H1 (cell line): ENCODE measurements at regions not wholly inside any gene's neighbourhood (a gene's known extent, or its start where the extent isn't known, plus 50 kb on each side); places are given as distances from the start of the nearest gene placed in this dataset.

Experiments used
- CTCF ChIA-PET: fragments of 300-600 bp; sonication (Branson Sonifier 250); formaldehyde crosslinking; loops from one replicate; lab custom pipeline; 2021; ENCODE audit not compliant: partially characterized antibody; lab: Charles Lee
- POLR2A ChIA-PET: fragments of 300-600 bp; sonication (Branson Sonifier 250); formaldehyde crosslinking; loops from one replicate; lab custom pipeline; 2021; ENCODE audit warnings: inconsistent platforms; ENCODE audit not compliant: partially characterized antibody; lab: Charles Lee
- DNase-seq, 2 experiments: peaks; one replicate each; pipeline versions ENCODE4 v3.0.0 to v3.0.0-alpha.2; 2010 to 2022; ENCODE audit warnings: low spot score in 2 of 2, low read depth in 1 of 2, mixed read lengths in 1 of 2
- FAIRE-seq: peaks from 2 replicates; lab custom pipeline; 2011; peaks lifted over from hg19 to GRCh38; lab: Jason Lieb, UNC
- H2AFZ ChIP-seq: 2 replicates; pipeline ENCODE4 v1.8.1; 2012; ENCODE audit warnings: low read length, inconsistent platforms
- H2AK5ac ChIP-seq: 2 replicates; pipeline ENCODE4 v1.6.1; 2013; ENCODE audit warnings: low read depth, low read length
- H2BK120ac ChIP-seq: replicated peaks from 2 replicates; pipeline ENCODE3; 2013; ENCODE audit warnings: low read depth, low read length, inconsistent platforms
- H2BK12ac ChIP-seq: 2 replicates; pipeline ENCODE4 v1.6.1; 2013; ENCODE audit warnings: low read depth, low read length
- H2BK15ac ChIP-seq: 2 replicates; pipeline ENCODE4 v1.6.1; 2013; ENCODE audit warnings: low read length
- H2BK20ac ChIP-seq: 2 replicates; pipeline ENCODE4 v1.6.1; 2013; ENCODE audit warnings: low read length
- H2BK5ac ChIP-seq: 2 replicates; pipeline ENCODE4 v1.6.1; 2013; ENCODE audit warnings: low read depth, low read length
- H3K14ac ChIP-seq: 2 replicates; pipeline ENCODE4 v1.6.1; 2013; ENCODE audit warnings: inconsistent platforms; ENCODE audit not compliant: insufficient read length
- H3K18ac ChIP-seq: 2 replicates; pipeline ENCODE4 v1.6.1; 2013; ENCODE audit warnings: low read length; ENCODE audit errors: extremely low read depth
- H3K23ac ChIP-seq: 2 replicates; pipeline ENCODE4 v1.6.1; 2013; ENCODE audit warnings: inconsistent platforms; ENCODE audit not compliant: insufficient read length
- H3K23me2 ChIP-seq: 2 replicates; pipeline ENCODE4 v1.6.1; 2013; ENCODE audit warnings: low read depth, low read length
- H3K27ac ChIP-seq: 2 replicates; pipeline ENCODE4 v1.6.1; 2011; ENCODE audit warnings: low read depth, low read length, inconsistent platforms
- H3K27me3 ChIP-seq, 4 experiments: replicated peaks in 1 of 4; 1 replicate in 1 of 4; 2 replicates in 3 of 4; pipeline versions ENCODE4 v1.6.1 to v1.8.1; 2011 to 2013; ENCODE audit warnings: low read length in 3 of 4, mild to moderate bottlenecking in 3 of 4, inconsistent platforms in 2 of 4, mixed read lengths in 2 of 4, moderate library complexity in 1 of 4; ENCODE audit not compliant: control insufficient read depth in 3 of 4, insufficient read depth in 3 of 4; ENCODE audit errors: extremely low read depth in 1 of 4
- H3K36me3 ChIP-seq, 4 experiments: 2 replicates each; pipeline versions ENCODE4 v1.6.1 to v1.8.1; 2011 to 2013; ENCODE audit warnings: mild to moderate bottlenecking in 4 of 4, low read length in 3 of 4, moderate library complexity in 2 of 4, control low read depth in 1 of 4, inconsistent platforms in 1 of 4; ENCODE audit not compliant: insufficient read depth in 4 of 4, control insufficient read depth in 2 of 4
- H3K4ac ChIP-seq: replicated peaks from 2 replicates; pipeline ENCODE3; 2013; ENCODE audit warnings: low read length, low read depth, mixed read lengths, inconsistent platforms; ENCODE audit not compliant: insufficient read length
- H3K4me1 ChIP-seq, 4 experiments: replicated peaks in 1 of 4; 1 replicate in 1 of 4; 2 replicates in 3 of 4; pipeline versions ENCODE4 v1.6.1 to v1.8.1; 2011 to 2013; ENCODE audit warnings: low read length in 3 of 4, inconsistent platforms in 2 of 4, mixed read lengths in 1 of 4; ENCODE audit not compliant: insufficient read depth in 4 of 4, control insufficient read depth in 3 of 4
- H3K4me2 ChIP-seq, 2 experiments: 2 replicates each; pipeline versions ENCODE4 v1.6.1 to v1.8.1; 2011 to 2013; ENCODE audit warnings: low read depth in 2 of 2, low read length in 2 of 2, control low read depth in 1 of 2, inconsistent platforms in 1 of 2, mild to moderate bottlenecking in 1 of 2; ENCODE audit not compliant: insufficient read depth in 1 of 2
- H3K4me3 ChIP-seq, 4 experiments: fragments of 200-600, 300-600 bp in 1 of 4; sonication (generic), shearing (Covaris generic), sonication (Bioruptor Twin) in 1 of 4; 2 replicates each; pipeline versions ENCODE4 v1.5.1 to v1.8.1; 2011 to 2016; ENCODE audit warnings: low read length in 4 of 4, low read depth in 3 of 4, control low read depth in 2 of 4, inconsistent platforms in 2 of 4, mild to moderate bottlenecking in 2 of 4, mixed read lengths in 1 of 4, moderate library complexity in 1 of 4; ENCODE audit not compliant: insufficient read depth in 2 of 4; ENCODE audit errors: extremely low read depth in 1 of 4
- H3K56ac ChIP-seq: replicated peaks from 2 replicates; pipeline ENCODE3; 2013; ENCODE audit warnings: low read depth, mild to moderate bottlenecking, mixed read lengths, low read length, inconsistent platforms; ENCODE audit not compliant: insufficient read length
- H3K79me1 ChIP-seq: 2 replicates; pipeline ENCODE4 v1.6.1; 2013; ENCODE audit warnings: low read depth, low read length, control low read depth
- H3K79me2 ChIP-seq, 2 experiments: 2 replicates each; pipeline versions ENCODE4 v1.6.1 to v1.8.1; 2012 to 2013; ENCODE audit warnings: low read length in 2 of 2, mild to moderate bottlenecking in 2 of 2, inconsistent platforms in 1 of 2; ENCODE audit not compliant: insufficient read depth in 2 of 2, control insufficient read depth in 1 of 2
- H3K9ac ChIP-seq, 4 experiments: replicated peaks in 1 of 4; 1 replicate in 1 of 4; 2 replicates in 3 of 4; pipeline versions ENCODE4 v1.6.1 to v1.8.1; 2011 to 2013; ENCODE audit warnings: low read depth in 3 of 4, low read length in 3 of 4, control low read depth in 2 of 4, mild to moderate bottlenecking in 2 of 4, moderate library complexity in 2 of 4, inconsistent platforms in 1 of 4; ENCODE audit errors: extremely low read depth in 1 of 4
- H3K9me3 ChIP-seq, 2 experiments: 2 replicates each; pipeline versions ENCODE4 v1.6.1 to v1.8.1; 2012 to 2013; ENCODE audit warnings: mild to moderate bottlenecking in 2 of 2, moderate library complexity in 2 of 2, control low read depth in 1 of 2, inconsistent platforms in 1 of 2, low read depth in 1 of 2, low read length in 1 of 2, mixed read lengths in 1 of 2; ENCODE audit not compliant: insufficient read depth in 2 of 2
- H4K20me1 ChIP-seq, 2 experiments: replicated peaks in 1 of 2; 2 replicates each; pipeline versions ENCODE3 to v1.8.1; 2011 to 2013; ENCODE audit warnings: inconsistent platforms in 2 of 2, low read length in 2 of 2, mild to moderate bottlenecking in 1 of 2; ENCODE audit not compliant: insufficient read depth in 2 of 2, control insufficient read depth in 1 of 2
- H4K5ac ChIP-seq: 2 replicates; pipeline ENCODE4 v1.6.1; 2013; ENCODE audit warnings: low read length, low read depth, mixed read lengths, inconsistent platforms; ENCODE audit not compliant: insufficient read length
- H4K8ac ChIP-seq: 2 replicates; pipeline ENCODE4 v1.8.0; 2013; ENCODE audit warnings: mild to moderate bottlenecking, moderate library complexity, low read length, inconsistent platforms; ENCODE audit not compliant: insufficient read depth; ENCODE audit errors: extremely low read depth
- H4K91ac ChIP-seq: replicated peaks from 2 replicates; pipeline ENCODE3; 2013; ENCODE audit warnings: low read length, mixed read lengths, inconsistent platforms; ENCODE audit not compliant: insufficient read length
- BCL11A ChIP-seq, 2 experiments: IDR thresholded peaks; one replicate each; pipeline ENCODE4 v1.6.1; 2011; ENCODE audit warnings: low read depth in 2 of 2, low read length in 2 of 2, mild to moderate bottlenecking in 2 of 2
- CTBP2 ChIP-seq: IDR thresholded peaks from 2 replicates; pipeline ENCODE4 v1.7.0; 2011; ENCODE audit warnings: borderline replicate concordance, mild to moderate bottlenecking, moderate library complexity, mixed read lengths, low read length; ENCODE audit not compliant: insufficient read depth, insufficient read length
- E2F6 ChIP-seq: IDR thresholded peaks from 2 replicates; pipeline ENCODE4 v1.6.1; 2012; ENCODE audit warnings: inconsistent platforms
- EGR1 ChIP-seq: IDR thresholded peaks from 2 replicates; pipeline ENCODE4 v1.6.1; 2011; ENCODE audit warnings: low read depth, low read length, borderline replicate concordance
- JUND ChIP-seq: IDR thresholded peaks from 2 replicates; pipeline ENCODE4 v1.6.1; 2011; ENCODE audit warnings: mild to moderate bottlenecking, improper control_type of control experiment, low read length
- MAX ChIP-seq: IDR thresholded peaks from 2 replicates; pipeline ENCODE4 v1.6.1; 2012; ENCODE audit warnings: inconsistent platforms
- RFX5 ChIP-seq: IDR thresholded peaks from 2 replicates; pipeline ENCODE4 v1.6.1; 2011; ENCODE audit warnings: low read depth, low read length, improper control_type of control experiment, borderline replicate concordance
- SIRT6 ChIP-seq: IDR thresholded peaks from one replicate; pipeline ENCODE4 v1.7.1; 2012; ENCODE audit warnings: low read length, inconsistent platforms
- TCF12 ChIP-seq: IDR thresholded peaks from 2 replicates; pipeline ENCODE4 v1.6.1; 2011; ENCODE audit warnings: low read depth, mild to moderate bottlenecking, low read length
- YY1 ChIP-seq: IDR thresholded peaks from 2 replicates; pipeline ENCODE4 v1.6.1; 2011; ENCODE audit warnings: low read depth, mild to moderate bottlenecking, low read length
- WGBS, 2 experiments: shearing (Covaris generic) in 1 of 2; methylation state at CpG; one replicate each; pipeline versions ENCODE4 v1.1.6 to v1.1.7; 2013 to 2015; ENCODE audit warnings: low lambda C conversion rate in 2 of 2, mixed read lengths in 2 of 2, inconsistent platforms in 1 of 2, low coverage in 1 of 2, missing lambda C conversion rate in 1 of 2; ENCODE audit not compliant: insufficient replicate concordance in 2 of 2, insufficient coverage in 1 of 2, insufficient read length in 1 of 2; ENCODE audit errors: extremely low coverage in 1 of 2, missing lambda C conversion rate in 1 of 2; 5-methylcytosine and 5-hydroxymethylcytosine counted together

- peak overlapping the region; percentile 68 for H4K5ac ChIP-seq
- H2BK12ac ChIP-seq = peak overlapping the region; percentile 95
- no peak overlapping the region for H3K23ac ChIP-seq
- H3K4ac ChIP-seq = peak overlapping the region; percentile 84
- peak overlapping the region; percentile 52 for H2BK120ac ChIP-seq
- no peaks in the 10 kb centered on the region for H3K27me3 ChIP-seq
- no peaks in the 10 kb centered on the region for H3K79me1 ChIP-seq
- peak overlapping the region; percentile 19; the same call in 1 of the 2 replicates for H2BK15ac ChIP-seq
- DNase-seq (peak; percentile 49 to 83), FAIRE-seq (peak; percentile 84)
- H2BK5ac ChIP-seq = peak overlapping the region; percentile 84
- peak overlapping the region; percentile 57; the same call in 1 of the 2 replicates for H2AK5ac ChIP-seq
- peaks cover 2% of the 10 kb centered on the region; the same call in 1 of the 2 replicates for H3K23me2 ChIP-seq
- H3K36me3 ChIP-seq = no peaks in the 10 kb centered on the region
- ChIA-PET CTCF (interaction anchor here (0.7 to 1.1 kb wide), 2 partner anchors 16 to 17 kb away, joined by 3 to 6 read pairs; no protein-coding TSS in a partner anchor), POLR2A (interaction anchor here (1.1 to 1.7 kb wide), 4 partner anchors 11 to 150 kb away, joined by 4 to 5 read pairs (median 4); no protein-coding TSS in a partner anchor)
- peak overlapping the region; percentile 62 for H3K27ac ChIP-seq
- H3K79me2 ChIP-seq = no peaks in the 10 kb centered on the region
- H3K9ac ChIP-seq = peak overlapping the region in 2 of 4 experiments; percentile 41 to 73; a peak in 5 of 7 replicates
- peak overlapping the region in 3 of 4 experiments; percentile 21 to 47 (median 27); a peak in 4 of 8 replicates for H3K4me3 ChIP-seq
- H3K9me3 ChIP-seq = no peaks in the 10 kb centered on the region
- H3K18ac ChIP-seq = peak overlapping the region; percentile 90
- H4K8ac ChIP-seq = peak overlapping the region; percentile 30; the same call in 1 of the 2 replicates
- WGBS, 2 experiments = 18% methylated on average over 26 of the region's 26 CpGs; no CpG with 5 or more reads in 1 of the 2 experiments
- peak overlapping the region; percentile 35 for H3K56ac ChIP-seq
- peak overlapping the region; percentile 61 to 77 for H3K4me2 ChIP-seq
- peak overlapping the region; percentile 96; the same call in 1 of the 2 replicates for H2BK20ac ChIP-seq
- no peak overlapping the region for H3K14ac ChIP-seq
- no peaks in the 10 kb centered on the region for H4K20me1 ChIP-seq
- peak overlapping the region; percentile 72 for H2AFZ ChIP-seq
- H3K4me1 ChIP-seq = peaks cover 8 to 27% (median 17%) of the 10 kb centered on the region in 4 experiments
- H4K91ac ChIP-seq = peak overlapping the region; percentile 75
- TF ChIP-seq EGR1 (no peak), SIRT6 (no peak), E2F6 (peak; percentile 93), MAX (peak; percentile 94), RFX5 (no peak), JUND (no peak), BCL11A (IDR thresholded peaks at IDR 0.05; ENCODE audit: low read depth in 2 of 2, low read length in 2 of 2) (no peak), CTBP2 (no peak), YY1 (peak; percentile 42; the same call in 1 of the 2 replicates), TCF12 (no peak)
Observed at GRCh38 chr4:123547216-123548165, 150.9 kb downstream of the SPRY1 start.
